Pulmonary artery endothelial cell (primary cell): ENCODE measurements at regions not wholly inside any gene's neighbourhood (a gene's known extent, or its start where the extent isn't known, plus 50 kb on each side); places are given as distances from the start of the nearest gene placed in this dataset.
"Not testable (repeated sequence)": the region's sequence is repeated elsewhere in the genome, so short reads cannot be mapped to it uniquely, and the experiment has no call there.

Experiments used
- DNase-seq: peaks from one replicate; pipeline ENCODE4 v3.0.0-alpha.2; 2011; ENCODE audit warnings: low read depth, low spot score

GRCh38 chr7:65062566-65062965 is 56.1 kb upstream of the ERV3-1 start:
- DNase-seq = not testable (repeated sequence)

- DNase-seq = not testable (repeated sequence)
These were observed 52.8 kb upstream of the ERV3-1 start for GRCh38 chr7:65059247-65059646.
